GM23248 (cell line): ENCODE measurements at regions not wholly inside any gene's neighbourhood (a gene's known extent, or its start where the extent isn't known, plus 50 kb on each side); places are given as distances from the start of the nearest gene placed in this dataset.

Source experiments
- EZH2 ChIP-seq: fragments of 200-600 bp; sonication (generic); IDR thresholded peaks from 2 replicates; pipeline ENCODE4 v1.6.1; 2018; ENCODE audit warnings: antibody characterized with exemption, mild to moderate bottlenecking; ENCODE audit not compliant: insufficient read depth, poor library complexity, severe bottlenecking
- EZH2phosphoT487 ChIP-seq: fragments of 200-600 bp; sonication (generic); IDR thresholded peaks from 2 replicates; pipeline ENCODE4 v1.6.1; 2018; ENCODE audit warnings: antibody characterized with exemption, moderate library complexity, mild to moderate bottlenecking, low read depth; ENCODE audit not compliant: insufficient read depth

DNA sequence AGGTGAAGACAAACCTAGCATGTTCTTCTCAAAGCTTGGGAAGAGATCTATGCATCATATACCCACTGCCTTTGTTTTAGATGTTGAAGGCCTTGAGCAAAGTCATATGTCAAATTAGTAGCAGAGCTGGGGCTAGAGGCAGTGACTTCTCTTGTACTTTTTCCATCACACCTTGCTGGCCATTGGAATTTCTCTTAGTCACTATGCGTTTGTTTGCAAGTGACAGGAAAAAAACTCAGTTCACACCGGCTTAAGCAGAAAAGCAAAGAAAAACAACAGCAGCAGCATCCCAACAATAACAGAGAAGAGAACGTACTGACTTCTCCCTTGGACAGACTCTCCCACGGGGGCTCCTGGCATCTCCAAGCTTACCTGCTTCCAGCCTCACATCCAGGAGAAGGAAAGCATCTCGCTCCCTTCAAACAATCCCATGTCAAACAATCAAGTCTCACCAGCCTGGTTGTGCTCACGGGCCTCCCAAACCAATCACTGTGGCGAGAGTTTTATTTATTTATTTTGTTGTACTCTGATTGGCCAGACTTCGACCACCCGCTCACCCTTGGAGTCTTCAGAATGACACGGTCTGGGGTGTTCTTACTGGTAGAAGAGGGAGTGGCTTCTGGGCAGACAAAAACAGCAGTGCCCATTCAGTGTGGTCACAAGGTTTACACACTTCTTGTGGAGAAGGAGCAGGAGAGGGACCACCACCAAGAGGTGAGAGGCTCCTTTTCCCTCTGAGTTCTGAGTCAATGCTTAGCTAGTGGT, 83.8 kb upstream of the STC2 start:
- no peak for TF ChIP-seq EZH2
- TF ChIP-seq EZH2phosphoT487: no peak
